ENCODE measurements at regions not wholly inside any gene's neighbourhood (a gene's known extent, or its start where the extent isn't known, plus 50 kb on each side); places are given as distances from the start of the nearest gene placed in this dataset.

GRCh38 chr11:38221295-38221694 lies 1623.3 kb upstream of the RAG2 start:
- Histone ChIP-seq H3K9me3 (ENCODE audit: insufficient read depth, low read depth, low read length) (peaks cover 48% of the 10 kb centered on the region), H3K36me3 (ENCODE audit: insufficient read depth, low read length) (no peaks in the 10 kb centered on the region)
- 84% methylated on average over 2 of the region's 2 CpGs for WGBS

GRCh38 chr11:38219636-38220035 lies 1621.6 kb upstream of the RAG2 start:
- no peak overlapping the region for H3K9ac ChIP-seq (ENCODE audit: low read depth, low read length)
- WGBS: 91% methylated on average over 2 of the region's 2 CpGs
- no peak overlapping the region for H3K4me3 ChIP-seq (ENCODE audit: low read length)
- no peaks in the 10 kb centered on the region for H3K36me3 ChIP-seq (ENCODE audit: insufficient read depth, low read length)
- H3K27ac ChIP-seq (ENCODE audit: low read depth, low read length): no peak overlapping the region
- H3K9me3 ChIP-seq (ENCODE audit: insufficient read depth, low read depth, low read length): peaks cover 32% of the 10 kb centered on the region
- no peaks in the 10 kb centered on the region for H3K4me1 ChIP-seq (ENCODE audit: insufficient read depth, low read length)
- H3K27me3 ChIP-seq (ENCODE audit: insufficient read depth, low read length): no peaks in the 10 kb centered on the region

More at GRCh38 chr11:38221295-38221694, 1623.3 kb upstream of the RAG2 start:
- Histone ChIP-seq H3K4me1 (ENCODE audit: insufficient read depth, low read length) (no peaks in the 10 kb centered on the region), H3K9ac (ENCODE audit: low read depth, low read length) (no peak overlapping the region), H3K27ac (ENCODE audit: low read depth, low read length) (no peak overlapping the region), H3K4me3 (ENCODE audit: low read length) (no peak overlapping the region), H3K27me3 (ENCODE audit: insufficient read depth, low read length) (no peaks in the 10 kb centered on the region)

- Histone ChIP-seq H3K9me3 (ENCODE audit: insufficient read depth, low read depth, low read length) (no peaks in the 10 kb centered on the region), H3K9ac (ENCODE audit: low read depth, low read length) (no peak overlapping the region), H3K4me3 (ENCODE audit: low read length) (no peak overlapping the region), H3K27me3 (ENCODE audit: insufficient read depth, low read length) (no peaks in the 10 kb centered on the region), H3K27ac (ENCODE audit: low read depth, low read length) (no peak overlapping the region), H3K36me3 (ENCODE audit: insufficient read depth, low read length) (no peaks in the 10 kb centered on the region), H3K4me1 (ENCODE audit: insufficient read depth, low read length) (no peaks in the 10 kb centered on the region)
- 100% methylated on average over 1 of the region's 2 CpGs for WGBS
Measured at GRCh38 chr11:38208951-38209350, 1610.9 kb upstream of the RAG2 start.

GRCh38 chr11:38206663-38207062 lies 1608.6 kb upstream of the RAG2 start:
- Histone ChIP-seq H3K27ac (ENCODE audit: low read depth, low read length) (no peak overlapping the region), H3K4me3 (ENCODE audit: low read length) (no peak overlapping the region), H3K4me1 (ENCODE audit: insufficient read depth, low read length) (no peaks in the 10 kb centered on the region), H3K9ac (ENCODE audit: low read depth, low read length) (no peak overlapping the region), H3K27me3 (ENCODE audit: insufficient read depth, low read length) (no peaks in the 10 kb centered on the region), H3K36me3 (ENCODE audit: insufficient read depth, low read length) (no peaks in the 10 kb centered on the region), H3K9me3 (ENCODE audit: insufficient read depth, low read depth, low read length) (no peaks in the 10 kb centered on the region)
- WGBS: no CpG with 5 or more reads among the region's 2 CpGs

- no peak overlapping the region for H3K27ac ChIP-seq (ENCODE audit: low read depth, low read length)
- WGBS: 100% methylated on average over 1 of the region's 1 CpG
- H3K4me1 ChIP-seq (ENCODE audit: insufficient read depth, low read length): no peaks in the 10 kb centered on the region
- H3K9me3 ChIP-seq (ENCODE audit: insufficient read depth, low read depth, low read length): 0 out of 2 replicates have a peak, but pooled peaks cover 9% of the 10 kb centered on the region
- no peaks in the 10 kb centered on the region for H3K27me3 ChIP-seq (ENCODE audit: insufficient read depth, low read length)
- H3K4me3 ChIP-seq (ENCODE audit: low read length): no peak overlapping the region
- no peak overlapping the region for H3K9ac ChIP-seq (ENCODE audit: low read depth, low read length)
- H3K36me3 ChIP-seq (ENCODE audit: insufficient read depth, low read length): no peaks in the 10 kb centered on the region
Measured at GRCh38 chr11:38191101-38191500, 1593.1 kb upstream of the RAG2 start.

GRCh38 chr11:38182126-38182866 lies 1584.3 kb upstream of the RAG2 start:
- Histone ChIP-seq H3K4me1 (ENCODE audit: insufficient read depth, low read length) (no peaks in the 10 kb centered on the region), H3K9ac (ENCODE audit: low read depth, low read length) (no peak overlapping the region), H3K9me3 (ENCODE audit: insufficient read depth, low read depth, low read length) (no peaks in the 10 kb centered on the region), H3K36me3 (ENCODE audit: insufficient read depth, low read length) (no peaks in the 10 kb centered on the region), H3K27ac (ENCODE audit: low read depth, low read length) (no peak overlapping the region), H3K27me3 (ENCODE audit: insufficient read depth, low read length) (no peaks in the 10 kb centered on the region), H3K4me3 (ENCODE audit: low read length) (no peak overlapping the region)
- WGBS: 100% methylated on average over 1 of the region's 1 CpG

- Histone ChIP-seq H3K9me3 (ENCODE audit: insufficient read depth, low read depth, low read length) (no peaks in the 10 kb centered on the region), H3K4me1 (ENCODE audit: insufficient read depth, low read length) (no peaks in the 10 kb centered on the region), H3K27me3 (ENCODE audit: insufficient read depth, low read length) (no peaks in the 10 kb centered on the region), H3K27ac (ENCODE audit: low read depth, low read length) (no peak overlapping the region), H3K4me3 (ENCODE audit: low read length) (no peak overlapping the region), H3K9ac (ENCODE audit: low read depth, low read length) (no peak overlapping the region), H3K36me3 (ENCODE audit: insufficient read depth, low read length) (no peaks in the 10 kb centered on the region)
- WGBS: 94% methylated on average over 12 of the region's 12 CpGs
Measured at GRCh38 chr11:38176686-38177322, 1578.8 kb upstream of the RAG2 start.

GRCh38 chr11:38173676-38174075 lies 1575.6 kb upstream of the RAG2 start:
- Histone ChIP-seq H3K9ac (ENCODE audit: low read depth, low read length) (no peak overlapping the region), H3K27ac (ENCODE audit: low read depth, low read length) (no peak overlapping the region), H3K4me3 (ENCODE audit: low read length) (no peak overlapping the region), H3K27me3 (ENCODE audit: insufficient read depth, low read length) (no peaks in the 10 kb centered on the region), H3K9me3 (ENCODE audit: insufficient read depth, low read depth, low read length) (no peaks in the 10 kb centered on the region), H3K4me1 (ENCODE audit: insufficient read depth, low read length) (no peaks in the 10 kb centered on the region), H3K36me3 (ENCODE audit: insufficient read depth, low read length) (no peaks in the 10 kb centered on the region)
- 96% methylated on average over 7 of the region's 8 CpGs for WGBS

GRCh38 chr11:38169286-38169685 lies 1571.2 kb upstream of the RAG2 start:
- H3K4me3 ChIP-seq (ENCODE audit: low read length): no peak overlapping the region
- no peaks in the 10 kb centered on the region for H3K4me1 ChIP-seq (ENCODE audit: insufficient read depth, low read length)
- no peak overlapping the region for H3K9ac ChIP-seq (ENCODE audit: low read depth, low read length)
- no peaks in the 10 kb centered on the region for H3K36me3 ChIP-seq (ENCODE audit: insufficient read depth, low read length)
- H3K27me3 ChIP-seq (ENCODE audit: insufficient read depth, low read length): no peaks in the 10 kb centered on the region
- no peak overlapping the region for H3K27ac ChIP-seq (ENCODE audit: low read depth, low read length)
- H3K9me3 ChIP-seq (ENCODE audit: insufficient read depth, low read depth, low read length): no peaks in the 10 kb centered on the region
- WGBS: 89% methylated on average over 1 of the region's 1 CpG

GRCh38 chr11:38163526-38163925 lies 1565.5 kb upstream of the RAG2 start:
- Histone ChIP-seq H3K9me3 (ENCODE audit: insufficient read depth, low read depth, low read length) (no peaks in the 10 kb centered on the region), H3K36me3 (ENCODE audit: insufficient read depth, low read length) (no peaks in the 10 kb centered on the region), H3K9ac (ENCODE audit: low read depth, low read length) (no peak overlapping the region), H3K27ac (ENCODE audit: low read depth, low read length) (no peak overlapping the region), H3K4me1 (ENCODE audit: insufficient read depth, low read length) (no peaks in the 10 kb centered on the region), H3K27me3 (ENCODE audit: insufficient read depth, low read length) (no peaks in the 10 kb centered on the region), H3K4me3 (ENCODE audit: low read length) (no peak overlapping the region)

- peaks cover 6% of the 10 kb centered on the region; the same call in 1 of the 2 replicates for H3K4me1 ChIP-seq (ENCODE audit: insufficient read depth, low read length)
- no peak overlapping the region for H3K27ac ChIP-seq (ENCODE audit: low read depth, low read length)
- H3K9ac ChIP-seq (ENCODE audit: low read depth, low read length): no peak overlapping the region
- H3K9me3 ChIP-seq (ENCODE audit: insufficient read depth, low read depth, low read length): no peaks in the 10 kb centered on the region
- H3K27me3 ChIP-seq (ENCODE audit: insufficient read depth, low read length): no peaks in the 10 kb centered on the region
- no peaks in the 10 kb centered on the region for H3K36me3 ChIP-seq (ENCODE audit: insufficient read depth, low read length)
- H3K4me3 ChIP-seq (ENCODE audit: low read length): no peak overlapping the region
Measured at GRCh38 chr11:38160433-38160832, 1562.4 kb upstream of the RAG2 start.
